Sigmoid colon (tissue), 6 donors: ENCODE measurements at regions not wholly inside any gene's neighbourhood (a gene's known extent, or its start where the extent isn't known, plus 50 kb on each side); places are given as distances from the start of the nearest gene placed in this dataset.

Experiments used
- DNase-seq: peaks from one replicate; pipeline ENCODE4 v3.0.0-alpha.2; 2019
- H3K27ac ChIP-seq, 4 donors: fragments of 200-600 bp; sonication (generic); one replicate each; pipeline ENCODE4 v1.5.1; 2016 to 2019; ENCODE audit warnings: mild to moderate bottlenecking in 1 of 4
- H3K27me3 ChIP-seq, 3 donors: fragments of 200-600 bp; sonication (generic); one replicate each; pipeline ENCODE4 v1.5.1; 2019; ENCODE audit warnings: mild to moderate bottlenecking in 1 of 3
- H3K36me3 ChIP-seq, 4 donors: fragments of 200-600 bp; sonication (generic); one replicate each; pipeline ENCODE4 v1.5.1; 2016 to 2019
- H3K4me1 ChIP-seq, 4 donors: fragments of 200-600 bp; sonication (generic); one replicate each; pipeline ENCODE4 v1.5.1; 2017 to 2019
- H3K4me3 ChIP-seq, 4 donors: fragments of 200-600 bp; sonication (generic); one replicate each; pipeline ENCODE4 v1.5.1; 2017 to 2019; ENCODE audit warnings: mild to moderate bottlenecking in 2 of 4, moderate library complexity in 1 of 4
- H3K9me3 ChIP-seq, 4 donors: fragments of 200-600 bp in 3 of 4; sonication (generic) in 3 of 4; one replicate each; pipeline versions ENCODE4 v1.5.1 to v1.6.1; 2013 to 2019
- EP300 ChIP-seq, 4 donors: sonication (generic); formaldehyde crosslinking; IDR thresholded peaks; one replicate each; pipeline ENCODE4 v1.6.1; 2017; ENCODE audit warnings: antibody characterized with exemption in 4 of 4
- POLR2A ChIP-seq, 2 donors: fragments of 450-650 bp; IDR thresholded peaks; one replicate each; pipeline ENCODE4 v1.6.1; 2016; ENCODE audit warnings: antibody characterized with exemption in 2 of 2, mild to moderate bottlenecking in 2 of 2, moderate library complexity in 2 of 2
- POLR2AphosphoS5 ChIP-seq, 4 donors: sonication (generic); formaldehyde crosslinking; IDR thresholded peaks; one replicate each; pipeline ENCODE4 v1.6.1; 2017; ENCODE audit warnings: antibody characterized with exemption in 4 of 4
- WGBS, 2 donors: extraction: QIAGEN DNeasy Blood & Tissue Kit; methylation state at CpG; one replicate each; pipeline ENCODE4 v1.1.7; 2013; 5-methylcytosine and 5-hydroxymethylcytosine counted together
- intact Hi-C: fragments of 100-400 bp; cut with DNase I; formaldehyde crosslinking; loops from one replicate; pipeline ENCODE4 v1.15.1; 2023
- TF ChIP-seq, protein P1 (sequence below), 4 experiments: fragments of 450-650 bp in 3 of 4; fragments of 200-600 bp in 1 of 4; IDR thresholded peaks; one replicate each; pipeline ENCODE4 v1.5.1; 2016 to 2019; ENCODE audit warnings: antibody characterized with exemption in 4 of 4, mild to moderate bottlenecking in 3 of 4, moderate library complexity in 2 of 4
- donor health status: healthy with polysubstance abuse.
- donor health status: healthy.

DNA sequence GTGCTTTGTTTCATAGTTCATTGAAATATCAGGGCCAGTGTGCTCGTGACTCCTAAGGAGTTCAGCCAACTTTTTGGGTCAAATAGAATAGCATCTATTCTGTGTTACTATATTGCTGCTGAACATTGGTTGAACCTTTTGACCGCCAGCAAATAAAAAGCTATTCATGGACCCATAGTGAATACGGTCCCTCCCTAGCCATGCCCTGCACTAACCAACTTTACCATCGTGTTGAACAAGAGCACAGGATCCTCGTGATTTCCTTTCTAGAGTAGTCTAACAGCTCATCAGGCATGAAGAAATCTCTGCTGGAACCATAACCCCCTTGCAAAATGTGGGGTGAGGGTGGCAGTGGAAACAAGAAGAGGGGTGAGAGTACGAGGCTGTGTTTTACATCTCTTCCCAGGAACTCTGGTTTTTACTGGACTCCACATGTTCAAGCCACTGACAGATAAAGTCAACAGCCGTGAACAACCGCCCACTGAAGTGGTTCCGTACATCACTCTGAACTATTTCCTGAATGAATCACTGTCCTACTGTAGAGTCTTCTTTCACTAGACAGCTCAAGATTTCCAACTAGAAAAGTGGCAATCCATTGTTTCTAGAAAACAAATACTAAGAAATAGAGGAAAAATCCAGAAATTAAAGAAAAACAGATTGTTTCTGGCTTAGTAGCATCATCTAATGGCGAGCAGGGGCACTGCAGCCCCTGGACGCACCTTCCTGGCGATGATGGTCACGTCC lies 70.1 kb upstream of the SPATA31E1 start:
- no peak for DNase-seq
- no peaks in the 10 kb centered on the region for H3K36me3 ChIP-seq
- 47 to 50% methylated on average over 13 of the region's 13 CpGs for WGBS, 2 donors
- H3K27ac ChIP-seq: no peak overlapping the region
- TF ChIP-seq POLR2AphosphoS5 (IDR thresholded peaks at IDR 0.05) (no peak), POLR2A (IDR thresholded peaks at IDR 0.05) (no peak), EP300 (IDR thresholded peaks at IDR 0.05) (no peak)
- TF ChIP-seq, protein P1, sequence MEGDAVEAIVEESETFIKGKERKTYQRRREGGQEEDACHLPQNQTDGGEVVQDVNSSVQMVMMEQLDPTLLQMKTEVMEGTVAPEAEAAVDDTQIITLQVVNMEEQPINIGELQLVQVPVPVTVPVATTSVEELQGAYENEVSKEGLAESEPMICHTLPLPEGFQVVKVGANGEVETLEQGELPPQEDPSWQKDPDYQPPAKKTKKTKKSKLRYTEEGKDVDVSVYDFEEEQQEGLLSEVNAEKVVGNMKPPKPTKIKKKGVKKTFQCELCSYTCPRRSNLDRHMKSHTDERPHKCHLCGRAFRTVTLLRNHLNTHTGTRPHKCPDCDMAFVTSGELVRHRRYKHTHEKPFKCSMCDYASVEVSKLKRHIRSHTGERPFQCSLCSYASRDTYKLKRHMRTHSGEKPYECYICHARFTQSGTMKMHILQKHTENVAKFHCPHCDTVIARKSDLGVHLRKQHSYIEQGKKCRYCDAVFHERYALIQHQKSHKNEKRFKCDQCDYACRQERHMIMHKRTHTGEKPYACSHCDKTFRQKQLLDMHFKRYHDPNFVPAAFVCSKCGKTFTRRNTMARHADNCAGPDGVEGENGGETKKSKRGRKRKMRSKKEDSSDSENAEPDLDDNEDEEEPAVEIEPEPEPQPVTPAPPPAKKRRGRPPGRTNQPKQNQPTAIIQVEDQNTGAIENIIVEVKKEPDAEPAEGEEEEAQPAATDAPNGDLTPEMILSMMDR (IDR thresholded peaks at IDR 0.05): peak; percentile 27 to 64 (median 62)
- no peaks in the 10 kb centered on the region for H3K9me3 ChIP-seq
- H3K4me1 ChIP-seq: peaks cover 0 to 8% (median 0%) of the 10 kb centered on the region in 4 donors
- H3K27me3 ChIP-seq: no peaks in the 10 kb centered on the region
- intact Hi-C loops: loop anchor here (2.0 kb wide), 1 partner anchor 134 kb away; no protein-coding TSS in a partner anchor
- H3K4me3 ChIP-seq: no peak overlapping the region

DNA sequence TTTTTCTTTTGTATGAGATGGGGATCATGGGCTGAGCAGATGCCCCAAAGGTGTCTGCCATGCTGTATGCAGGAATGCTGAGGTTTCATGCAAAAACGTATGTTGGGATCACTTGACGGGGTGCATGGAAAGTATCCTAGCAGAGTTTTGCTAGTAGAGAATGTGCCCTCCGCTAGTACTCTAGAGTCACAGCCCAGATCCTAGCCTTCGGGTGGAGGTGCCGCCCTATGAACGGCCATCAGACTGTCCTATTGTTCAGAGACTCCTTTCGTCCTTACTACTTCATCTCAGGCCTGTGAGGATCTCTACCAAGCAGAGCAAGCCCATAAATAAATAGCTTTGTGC lies 69.6 kb upstream of the SPATA31E1 start:
- H3K4me1 ChIP-seq: peaks cover 0 to 8% (median 0%) of the 10 kb centered on the region in 4 donors
- WGBS, 2 donors: 72 to 75% methylated on average over 7 of the region's 7 CpGs
- no peak for TF ChIP-seq POLR2A (IDR thresholded peaks at IDR 0.05)
- H3K36me3 ChIP-seq: no peaks in the 10 kb centered on the region
- H3K27me3 ChIP-seq: no peaks in the 10 kb centered on the region
- no peak overlapping the region for H3K4me3 ChIP-seq
- H3K9me3 ChIP-seq: no peaks in the 10 kb centered on the region
- intact Hi-C loops: loop anchor here (2.0 kb wide), 1 partner anchor 134 kb away; no protein-coding TSS in a partner anchor
- H3K27ac ChIP-seq: no peak overlapping the region
- no peak for DNase-seq

DNA sequence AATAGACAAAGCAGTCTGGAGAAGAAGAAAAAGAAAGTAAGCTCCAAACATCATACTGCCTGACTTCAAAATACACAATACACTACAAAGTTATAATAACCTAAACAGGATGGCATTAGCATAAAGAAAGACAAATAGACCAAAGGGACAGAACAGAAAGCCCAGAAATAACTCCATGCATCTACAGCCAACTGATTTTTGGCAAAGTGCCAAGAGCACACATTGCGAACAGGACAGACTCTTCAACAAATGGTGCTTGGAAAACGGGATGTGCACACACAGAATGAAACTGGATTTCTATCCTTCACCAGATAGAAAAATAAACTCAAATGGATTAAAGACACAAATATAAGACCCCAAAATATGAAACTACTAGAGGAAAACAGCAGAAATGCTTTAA lies 66.6 kb upstream of the SPATA31E1 start:
- no peak overlapping the region for H3K27ac ChIP-seq
- no peaks in the 10 kb centered on the region for H3K9me3 ChIP-seq
- no peak overlapping the region for H3K4me3 ChIP-seq
- no peaks in the 10 kb centered on the region for H3K27me3 ChIP-seq
- TF ChIP-seq POLR2AphosphoS5 (IDR thresholded peaks at IDR 0.05) (peak in 1 of 4 donors; percentile 35), EP300 (IDR thresholded peaks at IDR 0.05) (no peak), POLR2A (IDR thresholded peaks at IDR 0.05) (no peak)
- TF ChIP-seq, protein P1 (IDR thresholded peaks at IDR 0.05): no peak
- H3K4me1 ChIP-seq: peaks cover 0 to 8% (median 0%) of the 10 kb centered on the region in 4 donors
- intact Hi-C loops: no loop called here
- no peaks in the 10 kb centered on the region for H3K36me3 ChIP-seq
- WGBS, 2 donors: 2 to 15% methylated on average over 2 of the region's 2 CpGs
- DNase-seq: no peak

DNA sequence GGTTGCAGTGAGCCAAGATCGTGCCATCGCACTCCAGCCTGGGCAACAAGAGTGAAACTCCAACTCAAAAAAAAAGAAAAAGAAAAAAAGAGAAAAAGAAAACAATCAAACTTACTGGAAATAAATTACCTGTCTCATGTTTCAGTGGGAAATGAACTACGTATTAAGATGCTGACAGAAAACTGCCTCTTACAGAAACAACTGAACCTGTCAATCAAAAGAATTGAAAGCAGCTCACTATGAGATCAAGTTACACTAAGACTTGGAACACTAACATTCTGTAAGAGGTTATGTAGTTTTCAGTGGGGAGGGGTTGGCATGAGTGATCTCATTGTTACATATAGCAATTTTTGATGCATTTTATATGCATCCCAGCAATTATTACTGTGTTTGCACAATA lies 64.4 kb upstream of the SPATA31E1 start:
- intact Hi-C loops: no loop called here
- no peak overlapping the region for H3K27ac ChIP-seq
- no peak overlapping the region for H3K4me3 ChIP-seq
- DNase-seq: no peak
- H3K4me1 ChIP-seq: peaks cover 0 to 8% (median 0%) of the 10 kb centered on the region in 4 donors
- H3K36me3 ChIP-seq: no peaks in the 10 kb centered on the region
- WGBS, 2 donors: 91 to 93% methylated on average over 3 of the region's 3 CpGs
- no peaks in the 10 kb centered on the region for H3K27me3 ChIP-seq
- TF ChIP-seq EP300 (IDR thresholded peaks at IDR 0.05) (no peak), POLR2A (IDR thresholded peaks at IDR 0.05) (no peak), POLR2AphosphoS5 (IDR thresholded peaks at IDR 0.05) (no peak)
- TF ChIP-seq, protein P1 (IDR thresholded peaks at IDR 0.05): no peak
- H3K9me3 ChIP-seq: no peaks in the 10 kb centered on the region

DNA sequence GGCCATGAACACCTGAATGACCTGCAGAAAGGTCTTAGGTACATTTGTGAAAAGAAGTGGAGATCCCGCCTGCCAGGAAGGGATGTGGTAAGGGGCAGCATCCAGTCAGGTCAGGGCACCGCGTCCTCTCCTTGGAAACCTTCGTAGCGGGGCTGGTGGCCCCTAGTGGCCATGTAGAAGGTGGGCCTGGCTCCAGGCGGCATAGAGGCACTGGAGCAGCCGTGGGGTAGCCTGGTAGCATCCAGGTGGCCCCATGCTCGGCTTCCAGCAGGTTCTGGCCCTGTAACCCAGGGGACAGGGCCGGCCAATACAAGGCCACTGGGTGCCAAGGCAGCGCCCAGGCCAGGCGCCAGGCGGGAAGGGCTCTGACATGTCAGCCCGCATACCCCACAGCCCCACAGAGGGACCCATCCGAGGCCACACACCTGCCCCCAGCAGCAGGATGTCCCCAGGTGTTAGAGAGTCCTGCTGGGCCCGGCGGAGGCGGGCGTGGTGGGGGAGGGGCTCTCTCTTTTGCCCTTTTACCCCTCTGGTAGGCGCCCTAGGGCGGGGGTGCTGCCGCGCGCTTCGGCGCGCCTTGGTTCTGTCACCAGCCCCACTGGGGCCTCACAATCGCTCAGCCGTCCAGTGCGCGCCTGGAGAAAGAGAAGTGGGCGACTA lies 58.3 kb upstream of the SPATA31E1 start:
- intact Hi-C loops: no loop called here
- Histone ChIP-seq H3K4me3 (no peak overlapping the region), H3K9me3 (no peaks in the 10 kb centered on the region), H3K4me1 (no peaks in the 10 kb centered on the region), H3K27me3 (no peaks in the 10 kb centered on the region), H3K36me3 (no peaks in the 10 kb centered on the region), H3K27ac (no peak overlapping the region)
- no peak for TF ChIP-seq EP300 (IDR thresholded peaks at IDR 0.05)
- no peak for TF ChIP-seq POLR2A (IDR thresholded peaks at IDR 0.05)
- TF ChIP-seq POLR2AphosphoS5 (IDR thresholded peaks at IDR 0.05): no peak
- TF ChIP-seq, protein P1 (IDR thresholded peaks at IDR 0.05): no peak
- no peak for DNase-seq
- WGBS, 2 donors: 96% methylated on average over 31 of the region's 31 CpGs
